ENCODE measurements at regions not wholly inside any gene's neighbourhood (a gene's known extent, or its start where the extent isn't known, plus 50 kb on each side); places are given as distances from the start of the nearest gene placed in this dataset.
"Not testable (repeated sequence)": the region's sequence is repeated elsewhere in the genome, so short reads cannot be mapped to it uniquely, and the experiment has no call there.

DNA sequence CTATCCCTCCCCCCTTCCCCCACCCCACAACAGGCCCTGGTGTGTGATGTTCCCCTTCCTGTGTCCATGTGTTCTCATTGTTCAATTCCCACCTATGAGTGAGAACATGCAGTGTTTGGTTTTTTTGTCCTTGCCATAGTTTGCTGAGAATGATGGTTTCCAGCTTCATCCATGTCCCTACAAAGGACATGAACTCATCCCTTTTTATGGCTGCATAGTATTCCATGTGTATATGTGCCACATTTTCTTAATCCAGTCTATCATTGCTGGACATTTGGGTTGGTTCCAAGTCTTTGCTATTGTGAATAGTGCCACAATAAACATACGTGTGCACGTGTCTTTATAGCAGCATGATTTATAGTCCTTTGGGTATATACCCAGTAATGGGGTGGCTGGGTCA lies 52.3 kb upstream of the MAN1A2 start:
- DNase-seq (ENCODE audit: low read depth); in situ Hi-C loops (cut with HindIII; ENCODE audit: low pct_unique_long_range_greater_than_20kb, low sequenced_read_pairs): not testable (repeated sequence)

DNA sequence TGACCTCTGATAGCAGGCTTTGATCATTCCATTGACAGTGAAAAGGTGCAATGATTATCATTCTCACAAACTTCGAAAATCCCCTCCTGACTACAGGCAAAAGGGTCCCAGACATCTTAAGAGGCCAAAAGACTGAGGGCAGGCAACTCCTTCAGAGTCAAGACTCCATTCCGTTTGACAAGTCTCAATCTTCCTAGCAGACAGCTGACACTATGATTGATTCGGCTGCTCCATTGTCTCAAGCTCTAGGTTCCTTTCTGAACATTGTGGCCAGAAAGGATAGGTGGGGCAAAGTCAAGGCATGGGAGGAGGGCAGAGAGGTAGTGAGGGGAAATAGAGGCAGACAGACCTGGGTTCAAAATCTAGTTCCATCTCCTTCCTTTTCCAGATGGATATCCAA lies 53.7 kb upstream of the MAN1A2 start:
- in situ Hi-C loops (cut with HindIII; ENCODE audit: low pct_unique_long_range_greater_than_20kb, low sequenced_read_pairs) = no loop called here
- no peak for DNase-seq (ENCODE audit: low read depth)

DNA sequence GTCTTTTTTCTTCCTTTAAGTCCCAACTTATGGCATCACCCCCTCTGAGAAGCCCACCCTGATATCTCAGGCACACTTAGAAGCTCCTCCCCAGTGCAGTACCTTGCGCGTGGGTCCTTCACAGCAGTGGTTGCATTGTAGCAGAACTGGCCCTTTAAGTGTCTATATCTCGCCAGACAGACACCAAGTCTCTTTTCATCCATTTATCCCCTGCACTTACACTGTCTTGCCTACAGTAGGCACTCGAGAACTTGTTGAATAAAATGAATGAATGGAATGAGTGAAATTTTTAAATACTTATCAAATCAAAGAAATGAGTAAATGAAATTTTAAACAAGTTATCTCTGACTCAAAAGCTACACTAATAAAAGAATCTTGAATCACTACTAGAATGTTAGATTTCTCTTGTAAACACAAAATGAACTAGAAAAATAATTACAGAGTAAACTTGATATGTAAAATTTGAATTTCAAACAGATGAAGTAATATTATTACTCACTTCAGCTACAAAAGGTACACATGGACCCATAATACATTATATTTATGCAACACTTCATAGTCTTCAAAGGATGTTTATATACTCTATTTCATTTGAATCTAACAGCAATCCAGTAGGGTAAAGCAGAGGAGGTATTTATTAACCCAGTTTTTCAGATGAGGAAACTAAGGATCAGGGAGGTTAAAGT lies 54.7 kb upstream of the MAN1A2 start:
- DNase-seq (ENCODE audit: low read depth) = no peak
- in situ Hi-C loops (cut with HindIII; ENCODE audit: low pct_unique_long_range_greater_than_20kb, low sequenced_read_pairs) = no loop called here

DNA sequence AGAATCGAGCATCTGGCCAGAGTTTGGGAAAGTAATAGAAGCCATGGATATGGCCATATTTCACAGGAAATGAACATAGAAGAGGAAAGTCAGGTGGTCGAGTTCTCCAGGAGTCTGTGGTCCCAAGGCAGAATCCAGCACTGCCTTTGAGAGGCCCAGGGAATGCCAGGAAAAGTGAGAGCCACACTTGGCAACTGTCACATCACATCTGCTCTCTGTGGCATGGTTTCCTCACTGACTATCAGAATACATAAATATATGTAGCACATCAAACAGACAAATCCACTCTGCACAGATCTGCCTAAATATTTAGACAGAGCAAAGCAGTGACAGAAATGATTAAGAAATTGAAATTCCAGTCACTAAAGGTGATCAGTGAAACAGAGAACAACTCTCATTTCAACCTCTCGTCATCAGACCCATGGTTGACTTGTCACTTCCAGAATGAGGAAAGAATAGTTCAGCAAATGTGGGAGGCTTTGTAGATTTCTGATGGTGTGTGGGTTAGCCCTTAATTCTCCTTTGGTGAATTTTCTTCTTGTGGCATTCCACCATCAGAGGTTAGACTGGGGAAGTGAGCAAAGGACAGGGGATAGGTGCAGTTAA lies 58.8 kb upstream of the MAN1A2 start:
- in situ Hi-C loops (cut with HindIII; ENCODE audit: low pct_unique_long_range_greater_than_20kb, low sequenced_read_pairs) = no loop called here
- DNase-seq (ENCODE audit: low read depth) = no peak

DNA sequence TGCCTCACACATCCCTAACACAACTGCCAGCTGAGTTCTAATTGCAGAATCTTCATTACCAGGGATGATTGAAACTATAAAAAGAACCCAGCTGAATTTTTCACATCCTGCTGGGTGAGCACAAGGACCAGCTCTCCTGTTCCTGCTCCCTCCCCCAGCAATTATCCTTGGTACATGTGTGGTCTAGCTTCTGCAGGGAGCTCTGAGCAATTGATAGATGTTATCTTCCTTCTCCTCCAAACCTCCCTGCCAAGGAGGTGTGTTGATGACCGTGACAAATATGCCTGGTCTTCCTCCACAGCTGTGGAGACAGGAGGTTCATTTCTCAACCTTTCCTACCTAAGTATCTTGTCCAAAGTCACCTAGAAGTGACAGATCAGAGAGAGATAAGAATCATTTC lies 65.3 kb upstream of the MAN1A2 start:
- DNase-seq (ENCODE audit: low read depth) = no peak
- in situ Hi-C loops (cut with HindIII; ENCODE audit: low pct_unique_long_range_greater_than_20kb, low sequenced_read_pairs) = no loop called here

DNA sequence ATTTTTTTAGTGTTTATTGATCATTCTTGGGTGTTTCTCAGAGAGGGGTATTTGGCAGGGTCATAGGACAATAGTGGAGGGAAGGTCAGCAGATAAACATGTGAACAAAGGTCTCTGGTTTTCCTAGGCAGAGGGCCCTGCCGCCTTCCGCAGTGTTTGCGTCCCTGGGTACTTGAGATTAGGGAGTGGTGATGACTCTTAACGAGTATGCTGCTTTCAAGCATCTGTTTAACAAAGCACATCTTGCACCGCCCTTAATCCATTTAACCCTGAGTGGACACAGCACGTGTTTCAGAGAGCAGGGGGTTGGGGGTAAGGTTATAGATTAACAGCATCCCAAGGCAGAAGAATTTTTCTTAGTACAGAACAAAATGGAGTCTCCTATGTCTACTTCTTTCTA lies 67.1 kb upstream of the MAN1A2 start:
- in situ Hi-C loops (cut with HindIII; ENCODE audit: low pct_unique_long_range_greater_than_20kb, low sequenced_read_pairs); DNase-seq (ENCODE audit: low read depth): not testable (repeated sequence)

DNA sequence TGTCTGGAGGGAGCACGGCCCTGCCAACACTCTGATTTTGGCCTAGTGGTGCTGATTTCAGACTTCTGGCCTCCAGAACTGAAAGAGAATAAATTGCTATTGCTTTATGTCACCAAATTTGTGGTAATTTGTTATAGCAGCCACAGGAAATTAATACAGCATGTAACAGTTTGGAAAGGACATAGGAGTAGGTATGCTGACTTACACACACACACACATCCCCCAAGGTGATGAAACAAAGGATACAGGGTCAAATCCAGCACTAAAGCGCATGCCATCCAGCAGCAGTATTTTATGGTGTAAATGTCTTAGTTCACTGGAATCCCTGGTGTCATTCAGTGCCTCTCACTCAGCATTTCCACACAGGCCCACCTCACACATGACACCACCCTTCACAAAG lies 72.2 kb upstream of the MAN1A2 start:
- no peak for DNase-seq (ENCODE audit: low read depth)
- in situ Hi-C loops (cut with HindIII; ENCODE audit: low pct_unique_long_range_greater_than_20kb, low sequenced_read_pairs) = no loop called here

DNA sequence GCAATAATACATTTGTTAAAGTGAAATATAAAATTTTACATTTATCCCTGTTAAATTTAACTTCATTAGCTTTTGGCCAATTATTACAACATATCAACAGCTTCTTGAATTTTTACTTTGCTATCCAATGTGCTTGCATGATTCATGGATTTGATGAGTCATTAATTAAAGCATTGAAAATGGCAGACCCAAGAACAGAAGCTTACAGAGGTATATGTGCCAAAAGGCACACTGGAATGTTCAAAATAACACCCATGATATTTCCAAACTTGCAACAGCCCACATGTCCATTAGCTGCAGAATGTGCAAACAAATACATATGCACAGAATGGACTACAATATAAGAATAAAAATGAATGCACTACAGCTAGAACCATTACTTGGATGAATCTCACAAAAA lies 76.4 kb upstream of the MAN1A2 start:
- in situ Hi-C loops (cut with HindIII; ENCODE audit: low pct_unique_long_range_greater_than_20kb, low sequenced_read_pairs) = no loop called here
- no peak for DNase-seq (ENCODE audit: low read depth)

DNA sequence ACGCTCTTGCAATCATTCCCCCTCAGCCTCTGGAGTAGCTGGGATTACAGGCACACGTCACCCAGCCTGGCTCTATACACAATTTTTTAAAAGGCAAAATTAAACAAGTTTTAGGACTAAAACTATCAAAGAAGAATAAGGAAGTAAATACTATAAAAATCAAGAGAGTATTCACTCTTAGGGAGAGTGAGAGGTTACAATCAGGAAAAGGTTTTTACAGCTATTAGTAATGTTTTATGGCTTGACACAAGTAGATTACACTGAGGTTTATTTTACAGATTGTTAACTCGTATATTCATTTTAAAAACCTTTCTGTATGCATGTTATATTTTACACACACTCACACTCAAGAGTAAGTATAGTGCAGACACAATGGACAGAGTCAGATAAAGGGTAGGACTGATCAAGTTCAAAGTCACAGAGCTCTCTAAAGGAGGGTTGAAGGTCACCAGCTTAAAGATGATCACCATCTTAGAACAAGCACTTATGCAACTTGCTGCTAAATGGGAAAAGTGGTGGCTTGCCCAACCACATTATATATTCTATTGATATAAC lies 77.9 kb upstream of the MAN1A2 start:
- in situ Hi-C loops (cut with HindIII; ENCODE audit: low pct_unique_long_range_greater_than_20kb, low sequenced_read_pairs) = no loop called here
- no peak for DNase-seq (ENCODE audit: low read depth)

DNA sequence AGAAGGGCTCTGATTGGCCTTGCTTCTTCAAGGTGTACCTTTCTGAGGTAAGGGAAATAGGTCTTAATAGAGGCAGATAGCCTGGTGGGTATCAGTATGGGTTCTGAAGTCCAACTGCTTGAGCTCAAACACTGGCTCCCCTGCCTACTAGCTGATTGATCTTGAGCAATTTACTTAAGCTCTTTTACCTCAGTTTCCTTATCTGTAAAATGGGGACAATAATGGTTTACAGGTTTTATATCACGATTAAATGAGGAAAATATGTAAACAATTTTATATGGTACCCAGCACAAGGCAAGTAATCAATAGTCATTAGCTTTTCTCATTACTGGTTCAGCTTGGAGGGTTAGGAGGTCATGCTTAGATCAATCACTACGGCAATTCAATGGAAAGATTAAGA lies 75.8 kb upstream of the VTCN1 start:
- no peak for DNase-seq (ENCODE audit: low read depth)
- in situ Hi-C loops (cut with HindIII; ENCODE audit: low pct_unique_long_range_greater_than_20kb, low sequenced_read_pairs) = no loop called here

DNA sequence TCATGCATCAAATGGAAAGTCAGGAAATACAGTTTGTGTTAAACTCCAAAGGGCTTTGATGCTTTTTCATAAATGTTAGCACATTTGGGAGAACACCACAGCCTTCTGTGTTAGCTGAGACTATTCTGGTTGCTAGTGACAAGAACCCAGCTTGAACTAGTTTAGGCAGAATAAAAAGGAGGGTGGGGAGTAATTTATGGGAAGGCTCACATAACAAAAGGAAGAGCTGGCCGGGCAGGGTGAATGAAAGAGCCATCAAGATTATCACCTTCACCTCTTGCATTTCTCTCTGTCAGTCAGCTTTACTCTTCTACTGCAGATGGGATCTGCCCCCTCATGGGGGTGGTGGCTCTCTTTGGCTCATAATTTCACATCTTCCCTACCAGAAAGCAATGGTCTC lies 75.4 kb upstream of the VTCN1 start:
- in situ Hi-C loops (cut with HindIII; ENCODE audit: low pct_unique_long_range_greater_than_20kb, low sequenced_read_pairs) = no loop called here
- DNase-seq (ENCODE audit: low read depth) = no peak

DNA sequence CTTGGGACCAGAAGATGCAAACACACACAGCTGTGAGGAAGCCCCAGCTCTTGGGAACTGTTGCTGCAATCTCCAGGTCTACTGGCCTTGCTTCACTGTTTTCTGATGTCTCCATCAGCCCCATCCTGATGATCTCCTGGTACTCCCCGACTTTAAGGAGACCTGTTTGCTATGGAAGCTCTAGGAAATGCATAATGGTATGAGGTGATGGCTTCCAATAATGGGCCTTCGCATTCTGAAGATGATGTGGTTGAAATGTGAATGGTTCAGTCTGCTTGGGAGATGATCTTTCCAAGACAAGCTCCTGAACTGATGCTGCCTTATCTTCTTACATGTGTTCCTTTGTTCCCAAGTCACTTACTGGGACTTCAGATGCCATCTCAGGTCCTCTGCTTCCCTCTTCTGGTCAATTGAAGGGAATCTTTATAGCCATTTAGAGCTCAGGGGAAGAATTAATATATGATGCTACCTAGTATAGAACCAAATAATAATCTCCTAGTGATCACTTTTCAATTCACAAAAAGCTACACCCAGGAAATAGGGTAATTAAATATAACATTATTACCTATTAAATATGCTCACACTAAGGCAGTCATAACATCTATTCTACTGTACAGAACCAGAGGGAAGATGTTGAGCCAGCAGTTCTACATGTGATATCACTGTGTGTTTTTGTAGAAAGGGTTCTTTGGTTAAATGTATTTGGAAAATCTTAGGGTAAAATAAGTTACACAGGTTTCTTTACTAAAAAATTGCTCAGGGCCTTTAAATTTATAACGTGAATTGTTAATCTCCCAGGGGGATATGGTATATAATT lies 73.9 kb upstream of the VTCN1 start:
- DNase-seq (ENCODE audit: low read depth) = peak; percentile 59
- in situ Hi-C loops (cut with HindIII; ENCODE audit: low pct_unique_long_range_greater_than_20kb, low sequenced_read_pairs) = no loop called here

DNA sequence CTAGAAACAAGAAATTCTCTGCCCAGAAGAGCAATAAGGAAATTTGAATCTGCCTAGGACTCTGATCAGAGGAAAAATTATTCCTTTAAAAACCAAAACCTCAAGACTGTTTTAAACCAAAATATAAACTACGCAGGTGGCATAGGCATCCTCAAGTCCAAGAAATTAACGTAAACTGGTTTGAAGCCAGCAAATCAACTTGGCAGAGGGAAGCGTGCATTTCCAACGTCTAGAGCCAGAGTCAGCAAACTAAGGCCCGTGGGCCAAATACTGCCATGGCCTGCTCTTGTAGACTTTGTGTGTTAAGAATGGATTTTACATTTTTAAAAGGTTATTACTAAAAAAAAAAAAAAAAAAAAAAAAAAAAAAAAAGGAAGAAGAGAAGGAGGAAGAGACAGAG lies 67.8 kb upstream of the VTCN1 start:
- no peak for DNase-seq (ENCODE audit: low read depth)
- in situ Hi-C loops (cut with HindIII; ENCODE audit: low pct_unique_long_range_greater_than_20kb, low sequenced_read_pairs) = no loop called here

DNA sequence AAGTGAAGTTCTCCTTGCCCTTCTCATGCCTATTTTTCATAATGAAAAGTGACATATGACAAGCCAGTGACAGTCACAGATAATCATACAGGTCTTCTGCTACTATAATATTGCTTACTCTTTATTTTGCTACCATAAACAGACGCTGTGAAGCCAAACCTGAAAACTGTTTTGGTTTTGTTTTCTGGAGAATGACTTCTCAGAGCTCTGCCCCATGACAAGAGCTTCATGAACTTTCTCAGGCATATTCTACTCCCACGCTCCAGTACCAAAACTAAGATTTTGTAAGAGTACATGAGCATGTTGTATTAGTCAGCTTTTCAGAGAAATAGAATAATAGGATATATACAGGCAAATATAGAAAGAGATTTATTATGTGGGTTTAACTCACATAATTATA lies 64.3 kb upstream of the VTCN1 start:
- no peak for DNase-seq (ENCODE audit: low read depth)
- in situ Hi-C loops (cut with HindIII; ENCODE audit: low pct_unique_long_range_greater_than_20kb, low sequenced_read_pairs) = no loop called here

DNA sequence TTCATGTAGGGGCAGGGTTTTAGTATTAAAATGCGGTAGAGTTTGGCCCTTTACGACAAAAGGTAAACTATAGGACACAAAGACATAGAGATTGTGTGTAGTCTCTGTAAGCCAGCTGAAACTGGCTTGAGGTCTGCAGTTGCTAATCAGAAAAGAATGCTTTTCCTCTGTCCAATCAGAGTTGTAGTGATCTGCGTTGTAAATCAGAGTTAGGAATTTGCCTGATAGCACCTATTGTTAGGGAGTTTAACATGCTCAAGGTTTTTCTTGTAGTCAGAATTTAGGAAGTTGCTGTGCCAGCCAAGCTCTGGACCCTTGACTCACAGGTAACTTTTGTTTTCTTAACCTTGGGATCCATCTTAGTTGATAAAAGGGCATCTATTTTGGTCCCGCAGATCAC lies 61.2 kb upstream of the VTCN1 start:
- in situ Hi-C loops (cut with HindIII; ENCODE audit: low pct_unique_long_range_greater_than_20kb, low sequenced_read_pairs) = no loop called here
- DNase-seq (ENCODE audit: low read depth) = no peak

DNA sequence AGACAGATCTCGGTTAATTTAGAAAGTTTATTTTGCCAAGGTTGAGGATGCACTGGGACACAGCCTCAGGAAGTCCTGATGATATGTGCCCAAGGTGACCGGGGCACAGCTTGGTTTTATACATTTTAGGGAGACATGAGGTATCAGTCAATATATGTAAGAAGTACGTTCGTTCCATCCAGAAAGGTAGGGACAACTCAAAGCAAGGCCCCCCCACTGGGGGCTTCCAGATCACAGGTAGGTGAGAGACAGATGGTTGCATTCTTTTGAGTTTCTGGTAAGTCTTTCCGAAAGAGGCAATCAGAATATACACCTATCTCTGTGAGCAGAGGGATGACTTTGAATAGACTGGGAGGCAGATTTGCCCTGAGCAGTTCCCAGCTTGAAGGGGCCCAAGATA lies 60.4 kb upstream of the VTCN1 start:
- no peak for DNase-seq (ENCODE audit: low read depth)
- in situ Hi-C loops (cut with HindIII; ENCODE audit: low pct_unique_long_range_greater_than_20kb, low sequenced_read_pairs) = no loop called here

DNA sequence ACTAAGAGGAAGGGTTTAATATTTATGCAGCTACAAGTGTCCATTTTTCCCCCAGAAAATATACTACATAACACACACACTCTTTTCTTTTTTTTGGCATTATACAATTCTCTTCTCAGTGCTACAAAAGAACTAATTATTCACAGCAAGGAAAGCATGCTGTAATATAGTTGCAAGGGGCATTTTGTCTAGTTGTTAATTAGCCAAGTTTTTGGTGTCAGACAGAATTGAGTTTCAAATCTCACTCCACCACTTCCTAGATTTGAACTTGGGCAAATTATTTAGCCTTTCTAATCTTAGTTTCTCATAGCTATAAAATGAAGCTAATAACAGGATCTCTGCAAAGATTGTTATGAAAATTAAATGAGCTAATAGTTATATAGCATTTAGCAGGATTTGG lies 60.0 kb upstream of the VTCN1 start:
- DNase-seq (ENCODE audit: low read depth) = no peak
- in situ Hi-C loops (cut with HindIII; ENCODE audit: low pct_unique_long_range_greater_than_20kb, low sequenced_read_pairs) = no loop called here

DNA sequence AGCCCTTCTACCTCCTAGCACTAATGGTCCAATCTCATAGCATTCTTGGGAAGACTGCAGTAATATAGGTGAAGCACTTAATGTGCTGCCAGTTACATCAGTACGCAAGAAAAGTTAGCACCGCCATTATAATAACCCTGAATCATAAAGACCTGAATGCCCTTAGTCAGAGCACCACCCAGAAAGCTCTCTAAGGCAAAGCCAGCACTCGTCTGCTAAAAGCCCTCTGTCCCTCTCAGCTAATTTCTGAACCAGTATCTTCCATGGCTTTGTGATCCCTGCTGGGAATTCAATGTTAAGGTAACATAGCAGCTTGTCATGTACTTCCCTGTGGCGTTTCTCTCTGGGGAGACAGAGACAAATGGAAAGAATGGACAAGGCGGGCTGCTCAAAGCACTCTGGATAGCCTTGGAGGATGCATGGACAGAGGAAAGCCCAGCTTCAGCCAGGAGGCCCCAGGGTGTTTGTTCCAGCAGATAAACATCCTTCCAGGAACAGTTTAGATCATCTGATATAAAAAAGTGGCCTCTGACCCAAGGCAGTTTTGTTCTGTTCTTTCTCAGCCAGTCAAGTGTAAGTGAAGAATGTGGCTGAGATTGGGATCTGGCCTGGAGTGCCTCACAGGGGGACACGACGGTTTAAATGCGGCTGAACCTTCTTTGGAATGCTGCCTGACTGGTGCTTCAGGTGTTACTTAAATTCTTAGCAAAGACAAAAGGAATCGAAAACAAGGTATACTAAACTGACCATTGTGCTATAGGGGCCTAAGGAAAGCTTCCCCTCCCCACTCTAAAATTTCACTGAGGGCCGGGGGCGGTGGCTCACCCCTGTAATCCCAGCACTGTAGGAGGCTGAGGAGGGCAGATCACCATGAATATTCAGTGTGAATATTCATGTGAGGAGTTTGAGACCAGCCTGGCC lies 58.1 kb upstream of the VTCN1 start:
- in situ Hi-C loops (cut with HindIII; ENCODE audit: low pct_unique_long_range_greater_than_20kb, low sequenced_read_pairs) = no loop called here
- DNase-seq (ENCODE audit: low read depth) = no peak

All from Caki2 (cell line).